GM12875 (cell line): ENCODE measurements at regions not wholly inside any gene's neighbourhood (a gene's known extent, or its start where the extent isn't known, plus 50 kb on each side); places are given as distances from the start of the nearest gene placed in this dataset.

Experiments
- H3K4me3 ChIP-seq: one replicate; pipeline ENCODE4 v1.5.1; 2011; ENCODE audit warnings: low read depth, low read length, control low read depth
- CTCF ChIP-seq: IDR thresholded peaks from 2 replicates; pipeline ENCODE4 v1.5.1; 2011; ENCODE audit warnings: low read depth, mild to moderate bottlenecking, control low read depth, inconsistent platforms, low read length, moderate library complexity, borderline replicate concordance; ENCODE audit not compliant: insufficient read depth

GRCh38 chr4:79638735-79639134, 230.7 kb upstream of the GK2 start:
- no peak for TF ChIP-seq CTCF
- H3K4me3 ChIP-seq: no peak overlapping the region

- no peak for TF ChIP-seq CTCF
These were observed 229.0 kb upstream of the GK2 start for GRCh38 chr4:79636991-79637390.

GRCh38 chr4:79634111-79634510, 226.1 kb upstream of the GK2 start:
- H3K4me3 ChIP-seq: no peak overlapping the region
- TF ChIP-seq CTCF: no peak

More at GRCh38 chr4:79636991-79637390, 229.0 kb upstream of the GK2 start:
- no peak overlapping the region for H3K4me3 ChIP-seq

GRCh38 chr4:79632114-79632513, 224.1 kb upstream of the GK2 start:
- H3K4me3 ChIP-seq: no peak overlapping the region
- TF ChIP-seq CTCF: no peak

GRCh38 chr4:79626611-79627010, 218.6 kb upstream of the GK2 start:
- H3K4me3 ChIP-seq: no peak overlapping the region
- no peak for TF ChIP-seq CTCF

- no peak for TF ChIP-seq CTCF
- H3K4me3 ChIP-seq: no peak overlapping the region
These were observed 218.1 kb upstream of the GK2 start for GRCh38 chr4:79626101-79626500.

GRCh38 chr4:79625361-79625760, 217.3 kb upstream of the GK2 start:
- TF ChIP-seq CTCF: no peak
- H3K4me3 ChIP-seq: no peak overlapping the region
